Right atrium auricular region (tissue), 2 donors: ENCODE measurements at regions not wholly inside any gene's neighbourhood (a gene's known extent, or its start where the extent isn't known, plus 50 kb on each side); places are given as distances from the start of the nearest gene placed in this dataset.

Experiments used
- DNase-seq: peaks from one replicate; pipeline ENCODE4 v3.0.0-alpha.2; 2019; ENCODE audit warnings: low spot score
- H3K27ac ChIP-seq, 2 donors: fragments of 200-600 bp; sonication (generic); 1 replicate in 1 of 2; 2 replicates in 1 of 2; pipeline ENCODE4 v1.5.1; 2016 to 2019
- H3K27me3 ChIP-seq, 2 donors: fragments of 200-600 bp; sonication (generic); one replicate each; pipeline versions ENCODE4 v1.5.1 to v1.6.0; 2017 to 2019
- H3K36me3 ChIP-seq: fragments of 200-600 bp; sonication (generic); one replicate; pipeline ENCODE4 v1.5.1; 2016
- H3K4me1 ChIP-seq, 2 donors: fragments of 200-600 bp; sonication (generic); one replicate each; pipeline versions ENCODE4 v1.5.1 to v1.6.0; 2017 to 2019
- H3K4me3 ChIP-seq, 2 donors: fragments of 200-600 bp; sonication (generic); 1 replicate in 1 of 2; 2 replicates in 1 of 2; pipeline ENCODE4 v1.5.1; 2017 to 2019; ENCODE audit warnings: mild to moderate bottlenecking in 1 of 2, moderate library complexity in 1 of 2
- H3K9me3 ChIP-seq, 2 donors: fragments of 200-600 bp; sonication (generic); one replicate each; pipeline ENCODE4 v1.5.1; 2019
- TF ChIP-seq, protein P1 (sequence below), 2 donors: fragments of 200-600 bp; sonication (generic); IDR thresholded peaks; one replicate each; pipeline ENCODE4 v1.5.1; 2019; ENCODE audit warnings: antibody characterized with exemption in 2 of 2

DNA sequence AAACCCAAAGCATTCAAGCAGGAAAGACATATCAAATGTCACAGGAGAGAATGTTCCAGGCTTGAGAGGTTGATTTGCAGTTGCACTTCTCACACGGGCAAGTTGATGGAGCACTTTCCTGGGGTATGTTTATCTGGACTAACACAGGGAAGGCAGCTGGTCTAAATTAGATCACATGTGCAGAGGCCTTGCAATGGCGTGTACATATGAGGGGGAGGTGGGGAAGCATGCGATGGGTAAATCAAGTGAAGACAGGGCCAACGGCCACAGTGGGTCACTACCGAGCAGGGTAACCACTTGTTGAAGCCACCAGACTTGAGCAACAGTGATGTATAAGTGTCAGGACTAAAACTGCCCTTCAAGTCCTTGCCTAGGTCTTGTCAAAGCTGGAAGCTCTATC, 156.6 kb upstream of the MAF start:
- Histone ChIP-seq H3K9me3 (no peaks in the 10 kb centered on the region), H3K27ac (no peak overlapping the region), H3K36me3 (no peaks in the 10 kb centered on the region), H3K4me1 (peaks cover 0 to 12% of the 10 kb centered on the region in 2 donors), H3K27me3 (no peaks in the 10 kb centered on the region), H3K4me3 (no peak overlapping the region)
- DNase-seq = no peak
- TF ChIP-seq, protein P1, sequence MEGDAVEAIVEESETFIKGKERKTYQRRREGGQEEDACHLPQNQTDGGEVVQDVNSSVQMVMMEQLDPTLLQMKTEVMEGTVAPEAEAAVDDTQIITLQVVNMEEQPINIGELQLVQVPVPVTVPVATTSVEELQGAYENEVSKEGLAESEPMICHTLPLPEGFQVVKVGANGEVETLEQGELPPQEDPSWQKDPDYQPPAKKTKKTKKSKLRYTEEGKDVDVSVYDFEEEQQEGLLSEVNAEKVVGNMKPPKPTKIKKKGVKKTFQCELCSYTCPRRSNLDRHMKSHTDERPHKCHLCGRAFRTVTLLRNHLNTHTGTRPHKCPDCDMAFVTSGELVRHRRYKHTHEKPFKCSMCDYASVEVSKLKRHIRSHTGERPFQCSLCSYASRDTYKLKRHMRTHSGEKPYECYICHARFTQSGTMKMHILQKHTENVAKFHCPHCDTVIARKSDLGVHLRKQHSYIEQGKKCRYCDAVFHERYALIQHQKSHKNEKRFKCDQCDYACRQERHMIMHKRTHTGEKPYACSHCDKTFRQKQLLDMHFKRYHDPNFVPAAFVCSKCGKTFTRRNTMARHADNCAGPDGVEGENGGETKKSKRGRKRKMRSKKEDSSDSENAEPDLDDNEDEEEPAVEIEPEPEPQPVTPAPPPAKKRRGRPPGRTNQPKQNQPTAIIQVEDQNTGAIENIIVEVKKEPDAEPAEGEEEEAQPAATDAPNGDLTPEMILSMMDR (IDR thresholded peaks at IDR 0.05) = no peak

DNA sequence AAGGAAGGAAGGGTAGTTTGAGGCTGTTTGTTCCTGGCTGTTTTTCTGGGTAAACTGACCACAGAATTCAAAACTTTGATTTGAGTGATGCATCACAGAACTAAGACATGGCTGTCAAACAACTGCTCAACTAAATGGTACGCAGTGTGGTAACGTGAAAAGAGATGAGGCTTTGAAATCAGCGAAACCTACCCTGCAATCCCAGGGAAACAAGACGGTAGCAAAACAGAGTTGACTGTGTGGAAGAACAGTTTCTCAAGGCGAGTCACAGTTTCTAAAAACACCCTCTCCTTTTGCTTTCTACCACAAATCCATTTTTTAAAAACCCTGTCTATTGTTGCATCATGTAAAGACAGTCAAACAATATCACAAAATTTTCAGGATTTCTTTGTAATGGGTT, 156.0 kb upstream of the MAF start:
- H3K27ac ChIP-seq = no peak overlapping the region
- peaks cover 0 to 12% of the 10 kb centered on the region in 2 donors for H3K4me1 ChIP-seq
- H3K27me3 ChIP-seq = no peaks in the 10 kb centered on the region
- no peak overlapping the region for H3K4me3 ChIP-seq
- no peaks in the 10 kb centered on the region for H3K36me3 ChIP-seq
- H3K9me3 ChIP-seq = no peaks in the 10 kb centered on the region
- no peak for DNase-seq
- TF ChIP-seq, protein P1 (IDR thresholded peaks at IDR 0.05) = no peak

DNA sequence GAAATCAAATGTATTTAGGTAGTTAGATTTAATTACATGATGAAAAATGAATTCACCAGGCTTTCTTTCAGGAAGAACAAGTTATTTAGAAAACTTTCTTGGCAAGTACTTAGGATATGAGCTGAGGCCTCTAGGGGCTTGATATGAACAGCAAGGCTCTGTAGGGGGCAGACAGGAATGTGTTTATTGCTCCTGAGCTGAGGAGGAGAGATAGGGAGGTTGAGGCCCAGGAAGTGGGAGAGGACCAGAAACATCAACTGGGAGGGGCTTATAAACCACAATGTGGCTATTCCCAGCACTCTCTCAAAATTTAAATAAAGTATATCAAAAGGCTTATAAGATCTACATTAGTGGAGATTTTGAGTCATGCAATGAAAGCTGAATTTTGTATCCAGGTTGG, 154.0 kb upstream of the MAF start:
- no peak for DNase-seq
- no peak overlapping the region for H3K4me3 ChIP-seq
- H3K27ac ChIP-seq = no peak overlapping the region
- no peaks in the 10 kb centered on the region for H3K9me3 ChIP-seq
- no peaks in the 10 kb centered on the region for H3K36me3 ChIP-seq
- peaks cover 0 to 12% of the 10 kb centered on the region in 2 donors for H3K4me1 ChIP-seq
- TF ChIP-seq, protein P1 (IDR thresholded peaks at IDR 0.05) = no peak
- H3K27me3 ChIP-seq = no peaks in the 10 kb centered on the region

DNA sequence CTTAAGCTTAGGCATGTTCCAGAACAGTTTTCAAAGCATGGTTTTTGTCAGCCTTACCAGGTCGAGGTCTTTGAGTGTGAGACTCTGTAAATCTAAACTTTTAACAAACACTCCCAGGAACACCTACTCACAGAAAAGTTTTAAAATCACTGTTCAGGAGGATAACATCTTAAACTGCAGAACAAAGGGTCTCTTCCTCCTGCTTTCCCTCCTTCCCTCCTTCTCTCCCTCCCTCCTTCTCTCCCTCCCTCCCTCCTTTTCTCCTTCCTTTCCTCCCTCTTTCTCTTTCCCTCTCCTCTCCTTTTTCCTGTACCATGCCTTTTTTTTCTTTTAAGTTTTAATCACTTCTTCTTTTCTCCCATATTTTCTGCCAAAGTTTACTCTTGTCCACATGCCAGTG, 153.5 kb upstream of the MAF start:
- Histone ChIP-seq H3K9me3 (no peaks in the 10 kb centered on the region), H3K36me3 (no peaks in the 10 kb centered on the region), H3K27me3 (no peaks in the 10 kb centered on the region), H3K4me1 (peaks cover 0 to 12% of the 10 kb centered on the region in 2 donors), H3K4me3 (no peak overlapping the region), H3K27ac (no peak overlapping the region)
- no peak for DNase-seq
- TF ChIP-seq, protein P1 (IDR thresholded peaks at IDR 0.05) = no peak

DNA sequence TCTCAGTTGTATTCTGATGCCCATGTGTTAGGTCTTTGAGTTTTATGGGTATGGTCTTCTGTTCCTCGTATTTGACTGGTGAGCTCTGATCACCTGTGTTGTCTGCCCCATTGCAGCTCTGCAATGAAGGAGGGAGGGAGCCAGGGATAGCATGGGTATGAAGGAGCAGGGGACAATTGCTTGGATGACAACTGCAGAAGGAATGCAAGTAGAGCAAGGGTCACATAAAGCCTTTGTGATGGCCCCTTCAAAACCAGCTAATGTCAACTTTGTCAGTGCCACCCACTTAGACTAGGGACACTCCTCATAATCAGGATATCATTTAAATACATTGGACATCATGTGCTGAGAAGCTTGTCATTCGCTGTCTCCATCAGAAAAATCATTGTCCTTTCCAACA, 152.7 kb upstream of the MAF start:
- H3K9me3 ChIP-seq = no peaks in the 10 kb centered on the region
- no peak overlapping the region for H3K27ac ChIP-seq
- no peaks in the 10 kb centered on the region for H3K36me3 ChIP-seq
- no peak for DNase-seq
- H3K27me3 ChIP-seq = no peaks in the 10 kb centered on the region
- TF ChIP-seq, protein P1 (IDR thresholded peaks at IDR 0.05) = no peak
- peaks cover 0 to 12% of the 10 kb centered on the region in 2 donors for H3K4me1 ChIP-seq
- no peak overlapping the region for H3K4me3 ChIP-seq

DNA sequence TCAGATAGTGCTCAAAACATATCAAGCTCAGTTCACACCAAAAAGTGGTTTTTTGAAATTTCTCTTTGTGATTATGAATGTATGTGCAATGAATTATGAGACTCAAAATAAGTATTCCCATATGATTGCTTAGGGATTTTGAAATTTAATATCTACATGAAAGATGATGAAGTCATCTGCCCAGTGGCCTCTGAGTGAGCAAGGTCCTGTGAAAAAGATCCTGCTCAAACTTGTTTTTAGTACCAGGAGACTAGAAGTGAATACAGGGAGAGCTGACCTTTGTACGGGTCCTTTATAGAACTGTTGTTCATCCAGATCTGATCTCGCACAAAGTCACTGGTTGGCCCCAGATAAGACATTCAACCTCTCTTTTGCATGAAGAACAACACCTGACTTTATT, 151.9 kb upstream of the MAF start:
- H3K9me3 ChIP-seq = no peaks in the 10 kb centered on the region
- no peak overlapping the region for H3K4me3 ChIP-seq
- H3K4me1 ChIP-seq = peaks cover 0 to 12% of the 10 kb centered on the region in 2 donors
- no peak overlapping the region for H3K27ac ChIP-seq
- H3K36me3 ChIP-seq = no peaks in the 10 kb centered on the region
- TF ChIP-seq, protein P1 (IDR thresholded peaks at IDR 0.05) = no peak
- no peaks in the 10 kb centered on the region for H3K27me3 ChIP-seq
- no peak for DNase-seq
